ENCODE measurements at regions not wholly inside any gene's neighbourhood (a gene's known extent, or its start where the extent isn't known, plus 50 kb on each side); places are given as distances from the start of the nearest gene placed in this dataset.

DNA sequence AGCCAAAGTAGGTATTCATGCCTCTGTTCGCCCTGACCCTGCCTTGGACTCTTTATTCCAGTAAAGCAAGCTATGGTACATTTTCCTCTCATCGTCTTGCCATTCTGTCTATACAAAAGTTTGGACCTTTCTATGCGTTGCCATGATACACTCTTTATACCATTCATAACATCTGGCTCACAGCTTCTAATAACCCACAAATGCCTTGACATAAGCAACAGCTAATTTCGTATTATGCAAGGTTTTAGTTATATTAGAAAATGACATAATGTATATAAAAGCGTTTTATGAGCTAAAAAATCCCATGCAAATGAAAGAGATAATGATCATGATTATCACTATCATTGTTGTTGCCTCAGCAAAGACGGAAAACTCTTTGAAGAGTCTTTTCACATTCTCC, 265.7 kb downstream of the TMEM167A start:
- DNase-seq (no peak), ATAC-seq (ENCODE audit: low read depth in 2 of 2) (no peak)
- H3K36me3 Mint-ChIP-seq, result no peaks in the 10 kb centered on the region
- no peak overlapping the region for H3K27ac ChIP-seq (ENCODE audit: insufficient read depth, low read length, poor library complexity, severe bottlenecking)
- no peak overlapping the region for H3K4me3 Mint-ChIP-seq
- H3K36me3 ChIP-seq (ENCODE audit: control insufficient read depth, insufficient read depth, low read length), result no peaks in the 10 kb centered on the region
- H3K4me1 Mint-ChIP-seq, result no peaks in the 10 kb centered on the region
- H3K4me3 ChIP-seq (ENCODE audit: low read depth, low read length), result no peak overlapping the region
- H3K27ac Mint-ChIP-seq, result no peak overlapping the region
- peaks cover 0 to 2% of the 10 kb centered on the region in 2 experiments for H3K9me3 ChIP-seq (ENCODE audit: control insufficient read depth in 2 of 2, low read length in 2 of 2)
- no peaks in the 10 kb centered on the region for H3K9me3 Mint-ChIP-seq
- H3K4me1 ChIP-seq (ENCODE audit: control insufficient read depth, insufficient read depth, low read length, poor library complexity, severe bottlenecking), result no peaks in the 10 kb centered on the region
- peaks cover 2% of the 10 kb centered on the region for H3K27me3 ChIP-seq (ENCODE audit: control insufficient read depth, insufficient read depth, low read length)
- H3K27me3 Mint-ChIP-seq, result peaks cover 5% of the 10 kb centered on the region

GRCh38 chr5:82809420-82810143, 267.6 kb downstream of the TMEM167A start:
- no peak overlapping the region for H3K4me3 ChIP-seq (ENCODE audit: low read depth, low read length)
- peaks cover 0 to 2% of the 10 kb centered on the region in 2 experiments for H3K9me3 ChIP-seq (ENCODE audit: control insufficient read depth in 2 of 2, low read length in 2 of 2)
- no peaks in the 10 kb centered on the region for H3K36me3 ChIP-seq (ENCODE audit: control insufficient read depth, insufficient read depth, low read length)
- no peak overlapping the region for H3K27ac ChIP-seq (ENCODE audit: insufficient read depth, low read length, poor library complexity, severe bottlenecking)
- ATAC-seq (ENCODE audit: low read depth in 2 of 2) (no peak), DNase-seq (no peak)
- Mint-ChIP-seq H3K4me1 (no peaks in the 10 kb centered on the region), H3K27ac (no peak overlapping the region), H3K27me3 (peaks cover 5% of the 10 kb centered on the region), H3K36me3 (no peaks in the 10 kb centered on the region), H3K9me3 (no peaks in the 10 kb centered on the region), H3K4me3 (no peak overlapping the region)
- H3K27me3 ChIP-seq (ENCODE audit: control insufficient read depth, insufficient read depth, low read length), result peaks cover 2% of the 10 kb centered on the region
- no peaks in the 10 kb centered on the region for H3K4me1 ChIP-seq (ENCODE audit: control insufficient read depth, insufficient read depth, low read length, poor library complexity, severe bottlenecking)

- no peaks in the 10 kb centered on the region for H3K36me3 Mint-ChIP-seq
- Histone ChIP-seq H3K4me1 (ENCODE audit: control insufficient read depth, insufficient read depth, low read length, poor library complexity, severe bottlenecking) (no peaks in the 10 kb centered on the region), H3K9me3 (ENCODE audit: control insufficient read depth in 2 of 2, low read length in 2 of 2) (peaks cover 0 to 2% of the 10 kb centered on the region in 2 experiments), H3K27me3 (ENCODE audit: control insufficient read depth, insufficient read depth, low read length) (peaks cover 2% of the 10 kb centered on the region), H3K36me3 (ENCODE audit: control insufficient read depth, insufficient read depth, low read length) (no peaks in the 10 kb centered on the region), H3K27ac (ENCODE audit: insufficient read depth, low read length, poor library complexity, severe bottlenecking) (no peak overlapping the region), H3K4me3 (ENCODE audit: low read depth, low read length) (no peak overlapping the region)
- no peak for DNase-seq
- H3K27ac Mint-ChIP-seq, result no peak overlapping the region
- no peaks in the 10 kb centered on the region for H3K9me3 Mint-ChIP-seq
- H3K4me3 Mint-ChIP-seq, result no peak overlapping the region
- H3K27me3 Mint-ChIP-seq, result peaks cover 5% of the 10 kb centered on the region
- no peak for ATAC-seq (ENCODE audit: low read depth in 2 of 2)
- H3K4me1 Mint-ChIP-seq, result no peaks in the 10 kb centered on the region
Observed at GRCh38 chr5:82808960-82809359, 268.2 kb downstream of the TMEM167A start.

DNA sequence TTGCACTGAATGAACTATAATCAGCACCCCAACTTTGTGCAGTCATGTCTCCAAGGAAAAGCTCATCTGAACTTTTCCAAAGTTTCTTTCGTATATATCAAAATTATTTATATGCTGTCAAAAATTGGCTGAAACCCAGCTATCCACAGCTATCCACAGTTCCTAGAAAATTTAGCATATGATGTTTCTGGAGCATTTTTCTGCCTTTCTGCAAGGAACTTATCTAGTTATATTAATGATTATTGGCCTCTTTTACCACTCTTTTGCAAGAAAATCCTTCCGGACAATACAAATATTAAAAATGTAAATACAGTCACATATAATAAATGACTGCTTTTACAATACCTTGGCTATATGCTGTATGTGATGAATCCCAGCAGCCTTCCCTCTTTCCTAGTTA, 270.2 kb downstream of the TMEM167A start:
- Mint-ChIP-seq H3K27me3 (peaks cover 5% of the 10 kb centered on the region), H3K36me3 (no peaks in the 10 kb centered on the region), H3K4me3 (no peak overlapping the region), H3K27ac (no peak overlapping the region), H3K9me3 (no peaks in the 10 kb centered on the region), H3K4me1 (no peaks in the 10 kb centered on the region)
- Histone ChIP-seq H3K27me3 (ENCODE audit: control insufficient read depth, insufficient read depth, low read length) (peaks cover 2% of the 10 kb centered on the region), H3K27ac (ENCODE audit: insufficient read depth, low read length, poor library complexity, severe bottlenecking) (no peak overlapping the region), H3K4me1 (ENCODE audit: control insufficient read depth, insufficient read depth, low read length, poor library complexity, severe bottlenecking) (no peaks in the 10 kb centered on the region), H3K36me3 (ENCODE audit: control insufficient read depth, insufficient read depth, low read length) (no peaks in the 10 kb centered on the region), H3K4me3 (ENCODE audit: low read depth, low read length) (no peak overlapping the region), H3K9me3 (ENCODE audit: control insufficient read depth in 2 of 2, low read length in 2 of 2) (peaks cover 0 to 2% of the 10 kb centered on the region in 2 experiments)
- DNase-seq (no peak), ATAC-seq (ENCODE audit: low read depth in 2 of 2) (no peak)

DNA sequence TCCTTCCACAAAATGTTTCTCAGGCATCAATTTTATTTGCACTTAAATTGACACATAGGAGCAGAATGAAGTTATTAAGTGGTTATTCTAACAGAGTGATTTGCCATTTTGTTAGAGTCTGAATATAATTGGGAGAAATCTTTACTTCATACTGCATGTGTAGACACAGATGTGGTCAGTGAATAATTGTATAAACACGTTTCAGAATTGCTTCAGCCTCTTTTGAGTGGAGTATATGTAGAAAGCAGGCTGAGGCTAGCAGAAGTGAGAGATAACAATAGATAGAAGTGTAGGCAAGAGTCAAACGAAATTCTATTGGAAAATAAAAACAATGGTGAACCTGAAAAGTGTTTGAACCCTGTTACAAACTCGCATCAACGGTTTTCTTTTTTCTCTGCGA, 270.7 kb downstream of the TMEM167A start:
- Histone ChIP-seq H3K36me3 (ENCODE audit: control insufficient read depth, insufficient read depth, low read length) (no peaks in the 10 kb centered on the region), H3K27me3 (ENCODE audit: control insufficient read depth, insufficient read depth, low read length) (peaks cover 2% of the 10 kb centered on the region), H3K27ac (ENCODE audit: insufficient read depth, low read length, poor library complexity, severe bottlenecking) (no peak overlapping the region), H3K4me3 (ENCODE audit: low read depth, low read length) (no peak overlapping the region), H3K4me1 (ENCODE audit: control insufficient read depth, insufficient read depth, low read length, poor library complexity, severe bottlenecking) (no peaks in the 10 kb centered on the region), H3K9me3 (ENCODE audit: control insufficient read depth in 2 of 2, low read length in 2 of 2) (peaks cover 0 to 2% of the 10 kb centered on the region in 2 experiments)
- H3K27me3 Mint-ChIP-seq, result peaks cover 5% of the 10 kb centered on the region
- ATAC-seq (ENCODE audit: low read depth in 2 of 2) (no peak), DNase-seq (no peak)
- no peaks in the 10 kb centered on the region for H3K36me3 Mint-ChIP-seq
- no peak overlapping the region for H3K4me3 Mint-ChIP-seq
- no peaks in the 10 kb centered on the region for H3K9me3 Mint-ChIP-seq
- no peaks in the 10 kb centered on the region for H3K4me1 Mint-ChIP-seq
- no peak overlapping the region for H3K27ac Mint-ChIP-seq

DNA sequence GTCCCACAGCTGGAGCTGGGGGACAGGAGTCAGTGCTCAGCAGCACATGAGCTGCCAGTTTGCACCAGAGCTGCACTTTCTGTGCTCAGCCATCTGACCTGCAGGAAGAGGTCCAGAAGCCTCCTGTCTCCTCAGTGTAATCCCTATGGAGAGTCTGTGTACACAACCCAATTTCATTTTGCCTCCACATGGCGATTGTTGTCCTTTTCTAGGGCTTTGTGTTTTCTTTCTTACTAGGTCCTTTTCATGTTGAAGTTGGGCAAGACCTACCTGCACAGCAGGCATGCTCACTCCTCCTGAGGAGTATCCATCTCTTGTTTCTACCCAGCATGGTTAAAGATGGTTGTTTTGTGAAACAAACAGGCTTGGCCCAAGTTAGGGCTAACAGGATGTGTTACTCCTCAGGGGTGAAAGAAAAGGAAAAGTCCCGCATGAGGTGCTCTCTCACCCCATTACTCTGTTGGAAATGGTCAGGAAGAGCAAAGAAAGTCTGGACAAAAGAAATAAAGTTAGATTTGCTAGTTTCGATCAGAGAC, 273.0 kb downstream of the TMEM167A start:
- H3K27ac Mint-ChIP-seq, result no peak overlapping the region
- H3K27me3 ChIP-seq (ENCODE audit: control insufficient read depth, insufficient read depth, low read length), result no peaks in the 10 kb centered on the region
- no peak overlapping the region for H3K27ac ChIP-seq (ENCODE audit: insufficient read depth, low read length, poor library complexity, severe bottlenecking)
- H3K36me3 ChIP-seq (ENCODE audit: control insufficient read depth, insufficient read depth, low read length), result no peaks in the 10 kb centered on the region
- DNase-seq, result no peak
- H3K4me3 Mint-ChIP-seq, result no peak overlapping the region
- ATAC-seq (ENCODE audit: low read depth in 2 of 2), result no peak
- no peak overlapping the region for H3K4me3 ChIP-seq (ENCODE audit: low read depth, low read length)
- H3K9me3 Mint-ChIP-seq, result no peaks in the 10 kb centered on the region
- H3K4me1 Mint-ChIP-seq, result no peaks in the 10 kb centered on the region
- no peaks in the 10 kb centered on the region for H3K4me1 ChIP-seq (ENCODE audit: control insufficient read depth, insufficient read depth, low read length, poor library complexity, severe bottlenecking)
- H3K9me3 ChIP-seq (ENCODE audit: control insufficient read depth in 2 of 2, low read length in 2 of 2), result peaks cover 0 to 2% of the 10 kb centered on the region in 2 experiments
- no peaks in the 10 kb centered on the region for H3K36me3 Mint-ChIP-seq
- H3K27me3 Mint-ChIP-seq, result no peaks in the 10 kb centered on the region

- Histone ChIP-seq H3K4me1 (ENCODE audit: control insufficient read depth, insufficient read depth, low read length, poor library complexity, severe bottlenecking) (no peaks in the 10 kb centered on the region), H3K9me3 (ENCODE audit: control insufficient read depth in 2 of 2, low read length in 2 of 2) (peaks cover 0 to 2% of the 10 kb centered on the region in 2 experiments), H3K27ac (ENCODE audit: insufficient read depth, low read length, poor library complexity, severe bottlenecking) (no peak overlapping the region), H3K27me3 (ENCODE audit: control insufficient read depth, insufficient read depth, low read length) (no peaks in the 10 kb centered on the region), H3K4me3 (ENCODE audit: low read depth, low read length) (no peak overlapping the region), H3K36me3 (ENCODE audit: control insufficient read depth, insufficient read depth, low read length) (no peaks in the 10 kb centered on the region)
- Mint-ChIP-seq H3K36me3 (no peaks in the 10 kb centered on the region), H3K9me3 (no peaks in the 10 kb centered on the region), H3K4me3 (no peak overlapping the region), H3K4me1 (no peaks in the 10 kb centered on the region), H3K27me3 (no peaks in the 10 kb centered on the region), H3K27ac (no peak overlapping the region)
- DNase-seq (no peak), ATAC-seq (ENCODE audit: low read depth in 2 of 2) (no peak)
Observed at GRCh38 chr5:82802954-82803353, 274.2 kb downstream of the TMEM167A start.

DNA sequence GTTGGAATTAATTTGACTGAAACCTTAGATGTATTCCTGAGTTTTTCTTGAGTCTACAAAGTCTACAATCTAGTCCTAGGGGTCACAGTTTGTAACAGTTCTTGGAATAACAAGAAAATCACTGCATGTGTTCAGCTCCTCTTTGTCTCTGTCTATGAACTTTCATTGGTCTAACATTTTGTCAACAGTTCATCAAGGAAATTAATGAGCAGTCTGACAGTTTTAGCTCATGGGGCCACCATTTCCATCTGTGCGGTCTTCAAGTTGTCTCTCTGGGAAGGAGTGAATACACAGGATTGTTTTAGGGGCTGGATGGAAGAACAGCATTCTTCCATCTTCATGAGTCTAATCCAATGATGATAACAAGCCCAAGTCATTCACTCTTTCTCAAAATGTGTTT, 276.4 kb downstream of the TMEM167A start:
- H3K27ac ChIP-seq (ENCODE audit: insufficient read depth, low read length, poor library complexity, severe bottlenecking), result no peak overlapping the region
- Mint-ChIP-seq H3K4me3 (no peak overlapping the region), H3K27ac (no peak overlapping the region), H3K4me1 (no peaks in the 10 kb centered on the region), H3K9me3 (no peaks in the 10 kb centered on the region), H3K36me3 (no peaks in the 10 kb centered on the region), H3K27me3 (no peaks in the 10 kb centered on the region)
- DNase-seq (no peak), ATAC-seq (ENCODE audit: low read depth in 2 of 2) (no peak)
- no peaks in the 10 kb centered on the region for H3K27me3 ChIP-seq (ENCODE audit: control insufficient read depth, insufficient read depth, low read length)
- no peak overlapping the region for H3K4me3 ChIP-seq (ENCODE audit: low read depth, low read length)
- no peaks in the 10 kb centered on the region for H3K36me3 ChIP-seq (ENCODE audit: control insufficient read depth, insufficient read depth, low read length)
- H3K9me3 ChIP-seq (ENCODE audit: control insufficient read depth in 2 of 2, low read length in 2 of 2), result no peaks in the 10 kb centered on the region
- no peaks in the 10 kb centered on the region for H3K4me1 ChIP-seq (ENCODE audit: control insufficient read depth, insufficient read depth, low read length, poor library complexity, severe bottlenecking)
